ENCODE measurements at regions not wholly inside any gene's neighbourhood (a gene's known extent, or its start where the extent isn't known, plus 50 kb on each side); places are given as distances from the start of the nearest gene placed in this dataset.

- TF ChIP-seq REST (IDR thresholded peaks at IDR 0.05; ENCODE audit: low read depth) (no peak), ATF3 (IDR thresholded peaks at IDR 0.05) (no peak)
These were observed 103.1 kb downstream of the TOMM20 start (continued) for GRCh38 chr1:235025422-235025984.

GRCh38 chr1:235024711-235025421 lies 103.8 kb downstream of the TOMM20 start:
- intact Hi-C loops (cut with micrococcal nuclease), result no loop called here
- no peaks in the 10 kb centered on the region for H3K9me3 ChIP-seq (ENCODE audit: control insufficient read depth in 1 of 2, insufficient read depth in 1 of 2, low read depth in 1 of 2, low read length in 2 of 2)
- ATAC-seq, result no peak

More at GRCh38 chr1:235024711-235025421, 103.8 kb downstream of the TOMM20 start:
- no peak for DNase-seq (ENCODE audit: low read depth, low spot score)
- no peak for TF ChIP-seq SIN3A (IDR thresholded peaks at IDR 0.05; ENCODE audit: low read depth)
- Histone ChIP-seq H3K79me2 (ENCODE audit: insufficient read depth, low read length) (no peaks in the 10 kb centered on the region), H3K4me3 (replicated peaks in 1 of 2; ENCODE audit: low read depth in 1 of 2, low read length in 2 of 2) (no peak overlapping the region), H3K9ac (ENCODE audit: low read length) (no peak overlapping the region), H3K4me2 (ENCODE audit: low read length) (no peak overlapping the region), H3K27me3 (ENCODE audit: insufficient read depth, low read length) (no peaks in the 10 kb centered on the region), H3K36me3 (ENCODE audit: control insufficient read depth in 1 of 2, insufficient read depth in 2 of 2, low read length in 2 of 2) (no peaks in the 10 kb centered on the region), H3K9me2 (ENCODE audit: insufficient read depth) (no peaks in the 10 kb centered on the region), H3K4me1 (ENCODE audit: control insufficient read depth in 1 of 2, insufficient read depth in 2 of 2, low read length in 2 of 2) (peaks cover 8 to 13% of the 10 kb centered on the region in 2 experiments), H4K20me1 (ENCODE audit: insufficient read depth) (no peaks in the 10 kb centered on the region), H3K27ac (ENCODE audit: low read depth, low read length) (no peak overlapping the region), H2AFZ (ENCODE audit: low read depth, low read length, poor library complexity, severe bottlenecking) (no peak overlapping the region)
- POLR2A ChIA-PET, result no interaction called here
- no TSS peak for BruUV-seq (replicated peaks)
- RAD21 ChIA-PET (ENCODE audit: low non-redundant PET in 1 of 2, low total read pairs in 2 of 2, uncharacterized antibody in 2 of 2, unreplicated experiment in 2 of 2), result no interaction called here
- CTCF ChIA-PET, result no interaction called here
